Peyer's patch (tissue), 4 donors: ENCODE measurements at regions not wholly inside any gene's neighbourhood (a gene's known extent, or its start where the extent isn't known, plus 50 kb on each side); places are given as distances from the start of the nearest gene placed in this dataset.

Experiments used
- CTCF ChIP-seq, 6 experiments: fragments of 450-650 bp in 4 of 6; fragments of 200-600 bp in 2 of 6; sonication (generic) in 1 of 6; IDR thresholded peaks; one replicate each; pipeline ENCODE4 v1.5.1; 2017 to 2019; ENCODE audit warnings: antibody characterized with exemption in 6 of 6, mild to moderate bottlenecking in 3 of 6, moderate library complexity in 1 of 6
- POLR2A ChIP-seq, 2 donors: fragments of 450-650 bp; IDR thresholded peaks; one replicate each; pipeline ENCODE4 v1.5.1; 2017; ENCODE audit warnings: antibody characterized with exemption in 2 of 2, mild to moderate bottlenecking in 2 of 2, moderate library complexity in 2 of 2

DNA sequence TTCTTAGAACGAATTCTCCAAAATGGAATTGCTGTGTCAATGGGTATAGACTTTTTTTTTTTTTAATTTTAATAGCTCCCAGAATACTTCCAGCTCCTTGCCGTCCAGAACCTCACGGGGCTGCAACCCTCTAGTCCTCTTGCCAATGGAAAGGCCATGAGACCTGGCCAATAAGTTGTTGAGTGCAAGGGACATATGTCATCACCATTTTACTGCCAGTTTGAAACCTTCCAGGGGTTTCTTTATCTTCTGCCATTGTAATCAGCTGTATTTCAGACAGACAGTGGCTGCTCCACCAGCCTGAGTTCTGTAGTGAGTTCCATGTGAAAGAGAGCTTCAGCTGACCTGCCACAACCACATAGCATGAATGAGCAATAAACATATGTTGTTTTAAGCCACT is 95.0 kb upstream of the PTPRG start:
- no peak for TF ChIP-seq CTCF (IDR thresholded peaks at IDR 0.05)
- TF ChIP-seq POLR2A (IDR thresholded peaks at IDR 0.05): no peak
